Prostate gland (tissue), 2 donors: ENCODE measurements at regions not wholly inside any gene's neighbourhood (a gene's known extent, or its start where the extent isn't known, plus 50 kb on each side); places are given as distances from the start of the nearest gene placed in this dataset.

ENCODE experiments used
- DNase-seq: peaks from one replicate; pipeline ENCODE4 v3.0.0-alpha.2; 2019; ENCODE audit warnings: low spot score
- H3K27ac ChIP-seq, 2 donors: fragments of 200-600 bp; sonication (generic); 2 replicates each; pipeline ENCODE4 v1.5.1; 2017 to 2019
- H3K27me3 ChIP-seq: fragments of 200-600 bp; sonication (generic); replicated peaks from 2 replicates; pipeline ENCODE4 v1.5.1; 2019; ENCODE audit not compliant: insufficient read depth
- H3K36me3 ChIP-seq, 2 donors: fragments of 200-600 bp; sonication (generic); 1 replicate in 1 of 2; 2 replicates in 1 of 2; pipeline versions ENCODE4 v1.5.1 to v1.8.1; 2017 to 2019
- H3K4me1 ChIP-seq: fragments of 200-600 bp; sonication (generic); replicated peaks from 2 replicates; pipeline ENCODE4 v1.5.1; 2019
- H3K4me3 ChIP-seq, 2 donors: fragments of 200-600 bp; sonication (generic); 2 replicates each; pipeline ENCODE4 v1.5.1; 2017 to 2019
- H3K9me3 ChIP-seq: fragments of 200-600 bp; sonication (generic); 2 replicates; pipeline ENCODE4 v1.5.1; 2017
- POLR2A ChIP-seq: fragments of 450-650 bp; IDR thresholded peaks from one replicate; pipeline ENCODE4 v1.6.1; 2016; ENCODE audit warnings: antibody characterized with exemption, mild to moderate bottlenecking
- POLR2AphosphoS5 ChIP-seq: sonication (generic); formaldehyde crosslinking; IDR thresholded peaks from one replicate; pipeline ENCODE4 v1.6.1; 2017; ENCODE audit warnings: antibody characterized with exemption
- WGBS: methylation state at CpG from one replicate; pipeline ENCODE4 v1.1.5; 2018; 5-methylcytosine and 5-hydroxymethylcytosine counted together
- intact Hi-C: fragments of 100-400 bp; cut with DNase I; formaldehyde crosslinking; loops from one replicate; pipeline ENCODE4 v1.14.2; 2022
- TF ChIP-seq, protein P1 (sequence below), 4 experiments: fragments of 200-600 bp in 2 of 4; fragments of 450-650 bp in 2 of 4; sonication (generic) in 2 of 4; IDR thresholded peaks; 1 replicate in 3 of 4; 2 replicates in 1 of 4; pipeline ENCODE4 v1.5.1; 2016 to 2019; ENCODE audit warnings: antibody characterized with exemption in 4 of 4, mild to moderate bottlenecking in 2 of 4, moderate library complexity in 2 of 4

DNA sequence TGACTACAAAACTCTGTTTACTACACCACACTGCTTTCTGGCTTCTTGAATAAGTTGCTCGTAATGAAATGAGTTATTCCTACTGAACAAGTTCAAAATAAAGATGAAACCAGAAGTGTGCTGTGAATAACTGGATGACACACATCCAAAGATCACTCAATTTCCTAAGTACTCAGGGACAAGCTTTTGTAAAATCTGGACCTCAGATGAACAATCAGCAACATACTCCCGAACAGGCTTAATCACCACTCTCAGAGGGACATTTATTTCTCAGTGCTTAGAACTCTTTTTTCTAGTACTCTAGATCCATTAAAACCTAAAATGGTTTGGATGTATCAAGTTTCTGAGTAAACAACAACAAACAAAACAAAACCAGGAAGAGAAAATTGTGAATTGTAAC lies 61.5 kb upstream of the EXOC1L start:
- 60% methylated on average over 2 of the region's 2 CpGs for WGBS
- DNase-seq, result no peak
- intact Hi-C loops, result no loop called here

DNA sequence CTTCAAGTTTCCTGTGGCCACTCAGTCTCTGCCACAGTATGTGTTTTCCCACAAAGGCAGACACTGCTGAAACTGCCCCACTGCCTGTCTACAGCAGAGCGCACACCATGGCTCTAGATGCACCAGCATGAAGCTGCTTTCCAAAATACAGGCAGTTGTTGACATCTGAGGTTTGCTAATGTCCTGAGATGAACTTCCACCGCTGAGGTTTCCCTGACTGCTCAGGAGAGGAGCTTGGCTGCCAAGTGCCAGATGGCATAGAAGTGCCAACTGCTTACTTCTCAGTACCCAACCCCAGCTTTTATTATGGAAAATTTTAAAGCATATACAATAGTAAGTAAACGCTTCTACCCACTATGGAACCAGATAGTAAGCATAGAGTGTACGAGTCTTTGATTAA lies 61.0 kb upstream of the EXOC1L start:
- TF ChIP-seq, protein P1, sequence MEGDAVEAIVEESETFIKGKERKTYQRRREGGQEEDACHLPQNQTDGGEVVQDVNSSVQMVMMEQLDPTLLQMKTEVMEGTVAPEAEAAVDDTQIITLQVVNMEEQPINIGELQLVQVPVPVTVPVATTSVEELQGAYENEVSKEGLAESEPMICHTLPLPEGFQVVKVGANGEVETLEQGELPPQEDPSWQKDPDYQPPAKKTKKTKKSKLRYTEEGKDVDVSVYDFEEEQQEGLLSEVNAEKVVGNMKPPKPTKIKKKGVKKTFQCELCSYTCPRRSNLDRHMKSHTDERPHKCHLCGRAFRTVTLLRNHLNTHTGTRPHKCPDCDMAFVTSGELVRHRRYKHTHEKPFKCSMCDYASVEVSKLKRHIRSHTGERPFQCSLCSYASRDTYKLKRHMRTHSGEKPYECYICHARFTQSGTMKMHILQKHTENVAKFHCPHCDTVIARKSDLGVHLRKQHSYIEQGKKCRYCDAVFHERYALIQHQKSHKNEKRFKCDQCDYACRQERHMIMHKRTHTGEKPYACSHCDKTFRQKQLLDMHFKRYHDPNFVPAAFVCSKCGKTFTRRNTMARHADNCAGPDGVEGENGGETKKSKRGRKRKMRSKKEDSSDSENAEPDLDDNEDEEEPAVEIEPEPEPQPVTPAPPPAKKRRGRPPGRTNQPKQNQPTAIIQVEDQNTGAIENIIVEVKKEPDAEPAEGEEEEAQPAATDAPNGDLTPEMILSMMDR (IDR thresholded peaks at IDR 0.05), result no peak
- TF ChIP-seq POLR2A (no peak), POLR2AphosphoS5 (no peak)
- intact Hi-C loops, result no loop called here
- H3K4me1 ChIP-seq, result no peaks in the 10 kb centered on the region
- H3K27me3 ChIP-seq, result no peaks in the 10 kb centered on the region
- H3K4me3 ChIP-seq, result no peak overlapping the region
- no peak for DNase-seq
- no peaks in the 10 kb centered on the region for H3K36me3 ChIP-seq
- no peak overlapping the region for H3K27ac ChIP-seq
- WGBS, result 88% methylated on average over 4 of the region's 4 CpGs
- no peaks in the 10 kb centered on the region for H3K9me3 ChIP-seq

More for the DNA sequence above, 61.5 kb upstream of the EXOC1L start:
- TF ChIP-seq POLR2A (no peak), POLR2AphosphoS5 (no peak)
- TF ChIP-seq, protein P1 (IDR thresholded peaks at IDR 0.05), result no peak
- H3K27ac ChIP-seq, result no peak overlapping the region
- no peaks in the 10 kb centered on the region for H3K4me1 ChIP-seq
- H3K4me3 ChIP-seq, result no peak overlapping the region
- no peaks in the 10 kb centered on the region for H3K27me3 ChIP-seq
- H3K36me3 ChIP-seq, result no peaks in the 10 kb centered on the region
- no peaks in the 10 kb centered on the region for H3K9me3 ChIP-seq

DNA sequence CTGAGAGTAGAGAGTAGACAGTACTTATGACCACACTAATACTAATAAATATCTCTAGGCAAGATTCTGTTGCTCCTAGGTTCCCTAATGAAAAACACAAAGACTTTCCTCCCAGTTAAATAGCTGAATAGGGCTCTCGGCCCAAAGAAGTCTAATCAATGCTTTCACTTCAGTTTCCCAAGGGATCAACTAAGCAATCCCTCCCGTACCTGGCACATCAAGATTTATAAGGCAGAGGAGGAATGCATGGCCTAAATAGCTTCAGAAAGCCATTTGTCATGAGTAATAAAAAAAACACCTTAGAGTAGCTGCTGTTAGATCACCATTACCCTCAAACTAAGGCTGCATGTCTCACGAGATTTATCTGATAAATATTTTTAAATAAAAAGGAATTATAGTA lies 56.8 kb upstream of the EXOC1L start:
- intact Hi-C loops, result no loop called here
- Histone ChIP-seq H3K4me3 (no peak overlapping the region), H3K27me3 (no peaks in the 10 kb centered on the region), H3K27ac (no peak overlapping the region), H3K4me1 (no peaks in the 10 kb centered on the region), H3K9me3 (no peaks in the 10 kb centered on the region), H3K36me3 (no peaks in the 10 kb centered on the region)
- TF ChIP-seq, protein P1 (IDR thresholded peaks at IDR 0.05), result no peak
- TF ChIP-seq POLR2A, result no peak
- no peak for TF ChIP-seq POLR2AphosphoS5
- WGBS, result 16% methylated on average over 3 of the region's 3 CpGs
- DNase-seq, result no peak

DNA sequence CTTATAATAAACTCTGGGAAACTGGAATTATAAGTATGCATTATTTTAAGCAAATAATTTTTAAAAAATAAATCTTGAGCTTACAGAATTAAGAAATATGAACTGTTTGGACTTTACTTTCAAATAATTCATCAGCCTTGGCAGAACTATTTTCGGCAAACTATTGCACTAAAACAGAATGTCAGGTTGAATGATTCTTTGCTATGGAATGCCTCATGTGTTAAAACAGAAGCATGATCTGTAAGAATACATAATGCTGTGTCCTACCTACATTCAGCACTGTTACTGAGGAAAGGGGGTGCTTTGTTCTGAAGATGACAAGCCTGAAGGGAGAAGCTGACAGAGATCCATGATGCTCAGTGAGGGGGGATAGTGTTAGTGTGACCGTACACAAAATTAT lies 55.6 kb upstream of the EXOC1L start:
- Histone ChIP-seq H3K27me3 (no peaks in the 10 kb centered on the region), H3K4me3 (no peak overlapping the region), H3K9me3 (no peaks in the 10 kb centered on the region), H3K27ac (no peak overlapping the region), H3K36me3 (no peaks in the 10 kb centered on the region), H3K4me1 (no peaks in the 10 kb centered on the region)
- TF ChIP-seq POLR2A (no peak), POLR2AphosphoS5 (no peak)
- TF ChIP-seq, protein P1 (IDR thresholded peaks at IDR 0.05), result no peak
- intact Hi-C loops, result no loop called here
- no peak for DNase-seq
- WGBS, result 85% methylated on average over 2 of the region's 2 CpGs

DNA sequence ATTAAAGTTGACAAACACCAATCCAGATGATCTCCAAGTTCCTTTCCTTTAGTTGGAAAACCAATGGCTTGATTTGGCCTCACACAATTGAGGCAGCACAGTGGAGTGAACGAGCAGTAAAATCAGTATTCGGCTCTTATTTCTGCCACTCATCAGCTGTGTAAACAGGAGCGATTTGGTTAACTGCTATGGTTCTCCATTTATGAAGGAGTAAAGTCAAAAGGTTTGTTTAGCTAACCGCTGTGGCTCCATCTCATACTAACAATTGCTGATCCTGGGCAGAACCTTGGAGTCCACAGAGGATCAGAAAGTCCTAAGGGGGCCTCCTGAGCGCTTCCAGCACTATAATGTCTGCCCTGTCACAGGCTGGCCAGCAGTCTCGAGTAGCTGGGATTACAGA lies 54.5 kb upstream of the EXOC1L start:
- intact Hi-C loops, result no loop called here
- WGBS, result 52% methylated on average over 6 of the region's 6 CpGs
- Histone ChIP-seq H3K27ac (no peak overlapping the region), H3K36me3 (no peaks in the 10 kb centered on the region), H3K4me3 (no peak overlapping the region), H3K27me3 (no peaks in the 10 kb centered on the region), H3K9me3 (no peaks in the 10 kb centered on the region), H3K4me1 (no peaks in the 10 kb centered on the region)
- DNase-seq, result no peak
- TF ChIP-seq POLR2A, result no peak
- TF ChIP-seq, protein P1 (IDR thresholded peaks at IDR 0.05), result no peak
